Kidney epithelial cell (primary cell): ENCODE measurements at regions not wholly inside any gene's neighbourhood (a gene's known extent, or its start where the extent isn't known, plus 50 kb on each side); places are given as distances from the start of the nearest gene placed in this dataset.

Experiments
- DNase-seq: peaks from one replicate; pipeline ENCODE4 v3.0.0-alpha.2; 2010; ENCODE audit warnings: low read depth
- H3K27me3 ChIP-seq: 2 replicates; pipeline ENCODE4 v1.6.0; 2011; ENCODE audit warnings: low read length; ENCODE audit not compliant: control insufficient read depth, insufficient read depth
- H3K36me3 ChIP-seq: 2 replicates; pipeline ENCODE4 v1.5.1; 2011; ENCODE audit warnings: low read length; ENCODE audit not compliant: control insufficient read depth, insufficient read depth
- H3K4me3 ChIP-seq: 2 replicates; pipeline ENCODE4 v1.5.1; 2011; ENCODE audit warnings: low read depth, mild to moderate bottlenecking, control low read depth, low read length
- TF ChIP-seq, protein P1 (sequence below): IDR thresholded peaks from 2 replicates; pipeline ENCODE4 v1.5.1; 2011; ENCODE audit warnings: mild to moderate bottlenecking, moderate library complexity, low read length, control low read depth, inconsistent platforms; ENCODE audit not compliant: insufficient read depth, poor library complexity, severe bottlenecking

DNA sequence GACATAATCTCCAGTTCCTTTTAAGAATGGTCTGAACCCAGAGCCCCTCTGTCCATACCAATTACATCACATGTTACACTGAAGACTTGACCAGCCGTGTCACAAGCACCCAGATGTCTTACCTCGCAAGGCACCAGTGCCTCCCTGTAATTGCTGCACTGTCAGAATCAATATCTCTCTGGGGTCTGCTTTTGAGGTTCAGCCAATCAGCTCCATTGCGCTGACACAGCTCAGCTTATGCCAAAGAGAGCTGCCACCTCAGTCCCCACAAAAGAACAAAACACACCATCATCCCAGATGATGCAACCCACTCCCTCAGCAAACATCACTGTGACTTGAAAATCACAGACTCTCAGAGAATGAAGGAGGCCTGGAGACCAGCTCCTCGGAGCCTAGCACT lies 82.5 kb upstream of the SORBS2 start:
- DNase-seq, result no peak
- TF ChIP-seq, protein P1, sequence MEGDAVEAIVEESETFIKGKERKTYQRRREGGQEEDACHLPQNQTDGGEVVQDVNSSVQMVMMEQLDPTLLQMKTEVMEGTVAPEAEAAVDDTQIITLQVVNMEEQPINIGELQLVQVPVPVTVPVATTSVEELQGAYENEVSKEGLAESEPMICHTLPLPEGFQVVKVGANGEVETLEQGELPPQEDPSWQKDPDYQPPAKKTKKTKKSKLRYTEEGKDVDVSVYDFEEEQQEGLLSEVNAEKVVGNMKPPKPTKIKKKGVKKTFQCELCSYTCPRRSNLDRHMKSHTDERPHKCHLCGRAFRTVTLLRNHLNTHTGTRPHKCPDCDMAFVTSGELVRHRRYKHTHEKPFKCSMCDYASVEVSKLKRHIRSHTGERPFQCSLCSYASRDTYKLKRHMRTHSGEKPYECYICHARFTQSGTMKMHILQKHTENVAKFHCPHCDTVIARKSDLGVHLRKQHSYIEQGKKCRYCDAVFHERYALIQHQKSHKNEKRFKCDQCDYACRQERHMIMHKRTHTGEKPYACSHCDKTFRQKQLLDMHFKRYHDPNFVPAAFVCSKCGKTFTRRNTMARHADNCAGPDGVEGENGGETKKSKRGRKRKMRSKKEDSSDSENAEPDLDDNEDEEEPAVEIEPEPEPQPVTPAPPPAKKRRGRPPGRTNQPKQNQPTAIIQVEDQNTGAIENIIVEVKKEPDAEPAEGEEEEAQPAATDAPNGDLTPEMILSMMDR, result no peak
- Histone ChIP-seq H3K36me3 (no peaks in the 10 kb centered on the region), H3K4me3 (no peak overlapping the region), H3K27me3 (no peaks in the 10 kb centered on the region)

DNA sequence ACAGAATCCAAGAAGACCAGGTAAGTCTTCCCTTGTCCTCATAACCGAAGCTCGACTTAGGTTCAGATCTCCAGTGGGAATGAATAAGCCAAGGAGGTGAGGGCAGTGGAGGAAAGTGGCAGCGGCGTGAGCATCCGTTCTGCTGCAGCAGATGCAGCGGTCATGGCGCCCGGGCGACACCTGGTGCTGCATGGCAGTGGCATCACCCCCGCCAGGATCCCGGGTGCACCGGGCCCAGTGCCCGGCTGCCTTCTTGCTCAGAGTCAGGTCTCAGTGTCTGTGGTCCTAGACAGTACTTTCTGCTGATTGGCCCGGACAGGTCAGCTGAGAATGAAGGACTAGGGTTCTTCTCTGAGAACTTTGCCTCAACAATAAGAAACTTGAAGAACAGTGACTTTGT lies 83.4 kb upstream of the SORBS2 start:
- H3K36me3 ChIP-seq, result no peaks in the 10 kb centered on the region
- TF ChIP-seq, protein P1, result no peak
- H3K27me3 ChIP-seq, result no peaks in the 10 kb centered on the region
- no peak overlapping the region for H3K4me3 ChIP-seq
- DNase-seq, result no peak

GRCh38 chr4:185895866-185896265 lies 83.9 kb upstream of the SORBS2 start:
- TF ChIP-seq, protein P1, result no peak
- DNase-seq, result no peak

GRCh38 chr4:185896817-185897488 lies 85.0 kb upstream of the SORBS2 start:
- H3K4me3 ChIP-seq, result no peak overlapping the region
- TF ChIP-seq, protein P1, result no peak
- no peak for DNase-seq
- no peaks in the 10 kb centered on the region for H3K27me3 ChIP-seq
- no peaks in the 10 kb centered on the region for H3K36me3 ChIP-seq

More at GRCh38 chr4:185895866-185896265, 83.9 kb upstream of the SORBS2 start:
- Histone ChIP-seq H3K4me3 (no peak overlapping the region), H3K36me3 (no peaks in the 10 kb centered on the region), H3K27me3 (no peaks in the 10 kb centered on the region)

- TF ChIP-seq, protein P1, result no peak
- no peaks in the 10 kb centered on the region for H3K27me3 ChIP-seq
- H3K36me3 ChIP-seq, result no peaks in the 10 kb centered on the region
- no peak for DNase-seq
- no peak overlapping the region for H3K4me3 ChIP-seq
These were observed 86.4 kb upstream of the SORBS2 start for GRCh38 chr4:185898413-185898812.

- Histone ChIP-seq H3K27me3 (no peaks in the 10 kb centered on the region), H3K4me3 (no peak overlapping the region), H3K36me3 (no peaks in the 10 kb centered on the region)
- no peak for DNase-seq
- TF ChIP-seq, protein P1, result no peak
These were observed 87.8 kb upstream of the SORBS2 start for GRCh38 chr4:185899833-185900232.
